DOHH2 (cell line): ENCODE measurements at regions not wholly inside any gene's neighbourhood (a gene's known extent, or its start where the extent isn't known, plus 50 kb on each side); places are given as distances from the start of the nearest gene placed in this dataset.

Experiments used
- H3F3A ChIP-seq: fragments of 200-600 bp; sonication (generic), shearing (Covaris generic); 2 replicates; pipeline ENCODE4 v1.6.0; 2016; ENCODE audit warnings: antibody characterized with exemption, mild to moderate bottlenecking; ENCODE audit not compliant: control insufficient read depth, insufficient read depth
- H3K27ac ChIP-seq: fragments of 200-600 bp; sonication (generic); 2 replicates; pipeline ENCODE4 v1.5.1; 2014; ENCODE audit warnings: low read depth, mild to moderate bottlenecking, low read length, moderate library complexity
- H3K27me3 ChIP-seq: fragments of 200-600 bp; sonication (generic); 2 replicates; pipeline ENCODE4 v1.6.1; 2014; ENCODE audit warnings: mild to moderate bottlenecking, low read length, mixed read lengths; ENCODE audit not compliant: control insufficient read depth
- H3K36me3 ChIP-seq: fragments of 200-600 bp; sonication (generic); 2 replicates; pipeline ENCODE4 v1.6.1; 2014; ENCODE audit warnings: mild to moderate bottlenecking, low read length, moderate library complexity, mixed read lengths; ENCODE audit not compliant: control insufficient read depth
- H3K4me1 ChIP-seq: fragments of 200-600 bp; sonication (generic); 2 replicates; pipeline ENCODE4 v1.6.1; 2014; ENCODE audit warnings: mild to moderate bottlenecking, low read length, mixed read lengths; ENCODE audit not compliant: control insufficient read depth
- H3K4me2 ChIP-seq: fragments of 200-600 bp; sonication (generic); 2 replicates; pipeline ENCODE4 v1.6.0; 2014; ENCODE audit warnings: mild to moderate bottlenecking, low read length, moderate library complexity
- H3K4me3 ChIP-seq: fragments of 200-600 bp; sonication (generic); 2 replicates; pipeline ENCODE4 v1.5.1; 2014; ENCODE audit warnings: mild to moderate bottlenecking, low read length, mixed read lengths
- H3K79me2 ChIP-seq: fragments of 200-600 bp; sonication (generic); 2 replicates; pipeline ENCODE4 v1.6.1; 2014; ENCODE audit warnings: mild to moderate bottlenecking, low read length, mixed read lengths; ENCODE audit not compliant: control insufficient read depth
- H3K9me2 ChIP-seq: fragments of 200-600 bp; sonication (generic); replicated peaks from 2 replicates; pipeline ENCODE4 v1.6.1; 2014; ENCODE audit warnings: mild to moderate bottlenecking, low read length, mixed read lengths; ENCODE audit not compliant: control insufficient read depth
- H3K9me3 ChIP-seq: fragments of 200-600 bp; sonication (generic); 2 replicates; pipeline ENCODE4 v1.6.1; 2014; ENCODE audit warnings: antibody characterized with exemption, low read length, mixed read lengths; ENCODE audit not compliant: control insufficient read depth, insufficient read depth
- H4K20me1 ChIP-seq: fragments of 200-600 bp; sonication (generic); 2 replicates; pipeline ENCODE4 v1.6.0; 2014; ENCODE audit warnings: low read depth, mild to moderate bottlenecking, antibody characterized with exemption, low read length, moderate library complexity; ENCODE audit not compliant: control insufficient read depth, insufficient read depth
- CTCF ChIP-seq: fragments of 200-600 bp; sonication (generic); IDR thresholded peaks from one replicate; pipeline ENCODE4 v1.5.1; 2014; ENCODE audit warnings: antibody characterized with exemption, mild to moderate bottlenecking, low read depth, low read length; ENCODE audit not compliant: poor library complexity, severe bottlenecking
- EZH2phosphoT487 ChIP-seq: fragments of 200-600 bp; sonication (generic); IDR thresholded peaks from 2 replicates; pipeline ENCODE4 v1.6.1; 2017; ENCODE audit warnings: borderline replicate concordance, mild to moderate bottlenecking, antibody characterized with exemption, low read length, moderate library complexity, mixed read lengths

- no peaks in the 10 kb centered on the region for H3K9me2 ChIP-seq
- no peak overlapping the region for H3K4me3 ChIP-seq
- H4K20me1 ChIP-seq, result peaks cover 4% of the 10 kb centered on the region; the same call in 1 of the 2 replicates
- no peak overlapping the region for H3K27ac ChIP-seq
- H3K27me3 ChIP-seq, result no peaks in the 10 kb centered on the region
- H3F3A ChIP-seq, result no peaks in the 10 kb centered on the region
- H3K9me3 ChIP-seq, result no peaks in the 10 kb centered on the region
- H3K36me3 ChIP-seq, result no peaks in the 10 kb centered on the region
- H3K4me2 ChIP-seq, result no peak overlapping the region
- no peak for TF ChIP-seq EZH2phosphoT487
- no peak for TF ChIP-seq CTCF
- H3K79me2 ChIP-seq, result no peaks in the 10 kb centered on the region
- no peaks in the 10 kb centered on the region for H3K4me1 ChIP-seq
These were observed 208.6 kb downstream of the FOXL1 start for GRCh38 chr16:86786994-86787393.

DNA sequence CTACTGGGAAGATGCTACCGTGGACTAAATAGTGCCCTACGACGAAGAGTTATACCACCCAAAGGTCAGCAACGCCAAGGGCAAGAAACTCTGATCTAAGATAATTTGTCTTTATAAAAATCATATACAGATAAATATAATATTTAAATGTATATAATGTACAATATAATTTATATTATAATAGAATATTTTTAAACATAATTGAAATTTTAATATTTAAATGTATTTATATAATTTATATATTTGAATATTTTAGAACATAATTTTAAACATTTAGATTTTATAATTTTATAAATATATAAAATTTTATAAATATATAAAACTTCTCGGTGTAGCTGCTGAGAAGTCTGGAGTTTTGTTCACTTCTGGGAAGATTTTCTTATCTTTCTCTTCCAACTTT, 209.2 kb downstream of the FOXL1 start:
- no peak for TF ChIP-seq EZH2phosphoT487
- no peak for TF ChIP-seq CTCF
- Histone ChIP-seq H3K27me3 (no peaks in the 10 kb centered on the region), H3K27ac (no peak overlapping the region), H3K9me2 (no peaks in the 10 kb centered on the region), H3K4me1 (no peaks in the 10 kb centered on the region), H3K4me3 (no peak overlapping the region), H4K20me1 (peaks cover 4% of the 10 kb centered on the region; the same call in 1 of the 2 replicates), H3K9me3 (no peaks in the 10 kb centered on the region), H3K4me2 (no peak overlapping the region), H3K79me2 (no peaks in the 10 kb centered on the region), H3F3A (no peaks in the 10 kb centered on the region), H3K36me3 (no peaks in the 10 kb centered on the region)

- Histone ChIP-seq H4K20me1 (peaks cover 4% of the 10 kb centered on the region; the same call in 1 of the 2 replicates), H3K79me2 (no peaks in the 10 kb centered on the region), H3K27ac (no peak overlapping the region), H3K4me3 (no peak overlapping the region), H3K9me2 (no peaks in the 10 kb centered on the region), H3K36me3 (no peaks in the 10 kb centered on the region), H3K4me1 (no peaks in the 10 kb centered on the region), H3K4me2 (no peak overlapping the region), H3K9me3 (no peaks in the 10 kb centered on the region), H3K27me3 (no peaks in the 10 kb centered on the region), H3F3A (no peaks in the 10 kb centered on the region)
- TF ChIP-seq EZH2phosphoT487 (no peak), CTCF (no peak)
These were observed 211.3 kb downstream of the FOXL1 start for GRCh38 chr16:86789621-86790051.
